NCI-H748 (cell line): ENCODE measurements at regions not wholly inside any gene's neighbourhood (a gene's known extent, or its start where the extent isn't known, plus 50 kb on each side); places are given as distances from the start of the nearest gene placed in this dataset.
"Not testable (repeated sequence)": the region's sequence is repeated elsewhere in the genome, so short reads cannot be mapped to it uniquely, and the experiment has no call there.

ENCODE experiments used
- DNase-seq: peaks from one replicate; lab custom pipeline; 2025; ENCODE audit not compliant: unreplicated experiment; lab: John Stamatoyannopoulos, UW

DNA sequence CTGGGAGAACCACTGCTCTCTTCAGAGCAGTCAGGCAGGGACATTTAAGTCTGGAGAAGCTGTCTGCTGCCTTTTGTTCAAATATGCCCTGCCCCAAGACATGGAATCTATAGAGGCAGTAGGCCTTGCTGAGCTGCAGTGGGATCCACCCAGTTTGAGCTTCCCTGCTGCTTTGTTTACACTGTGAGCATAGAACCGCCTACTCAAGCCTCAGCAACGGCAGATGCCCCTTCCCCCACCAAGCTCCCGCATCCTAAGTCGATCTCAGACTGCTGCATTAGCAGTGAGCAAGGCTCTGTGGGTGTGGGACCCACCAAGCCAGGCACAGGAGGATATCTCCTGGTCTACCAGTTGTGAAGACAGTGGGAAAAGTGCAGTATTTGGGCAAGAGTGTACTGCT lies 54.6 kb upstream of the POGK start:
- DNase-seq, result not testable (repeated sequence)

DNA sequence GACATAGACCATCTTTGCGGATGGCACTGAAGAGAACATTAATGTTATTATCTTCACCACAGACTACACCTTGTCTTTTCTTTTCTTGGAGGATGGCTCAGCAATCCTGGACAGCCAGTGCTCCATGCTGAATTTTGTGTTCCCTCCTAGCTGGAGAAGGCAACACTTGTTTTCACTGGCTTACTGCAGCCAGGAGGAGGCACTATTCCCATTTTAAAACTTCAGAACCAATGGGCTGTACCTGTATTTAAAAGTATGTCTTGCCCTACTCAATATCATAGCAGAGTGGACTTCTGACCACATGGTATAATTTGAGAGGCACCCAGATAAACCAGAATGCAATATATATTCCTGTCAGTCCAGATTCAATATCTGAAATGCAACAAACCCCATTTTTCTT lies 53.3 kb upstream of the POGK start:
- DNase-seq, result no peak

GRCh38 chr1:166789286-166789685 lies 50.0 kb upstream of the POGK start:
- no peak for DNase-seq
